ENCODE measurements at regions not wholly inside any gene's neighbourhood (a gene's known extent, or its start where the extent isn't known, plus 50 kb on each side); places are given as distances from the start of the nearest gene placed in this dataset.
"Not testable (repeated sequence)": the region's sequence is repeated elsewhere in the genome, so short reads cannot be mapped to it uniquely, and the experiment has no call there.

- DNase-seq: no peak
Measured at GRCh38 chr7:52775876-52776275, 259.6 kb upstream of the POM121L12 start.

- no peak for DNase-seq
Measured at GRCh38 chr7:52771177-52771576, 264.3 kb upstream of the POM121L12 start.

- no peak for DNase-seq
Measured at GRCh38 chr7:52764492-52765169, 270.8 kb upstream of the POM121L12 start.

- no peak for DNase-seq
Measured at GRCh38 chr7:52758356-52758755, 277.1 kb upstream of the POM121L12 start.

GRCh38 chr7:52753855-52754254, 281.6 kb upstream of the POM121L12 start:
- no peak for DNase-seq

- no peak for DNase-seq
Measured at GRCh38 chr7:52752891-52753290, 282.5 kb upstream of the POM121L12 start.

- DNase-seq: no peak
Measured at GRCh38 chr7:52749880-52750279, 285.6 kb upstream of the POM121L12 start.

GRCh38 chr7:52747817-52748216, 287.6 kb upstream of the POM121L12 start:
- DNase-seq: no peak

- DNase-seq: no peak
Measured at GRCh38 chr7:52741670-52742290, 293.7 kb upstream of the POM121L12 start.

- no peak for DNase-seq
Measured at GRCh38 chr7:52735656-52736055, 299.8 kb upstream of the POM121L12 start.

- not testable (repeated sequence) for DNase-seq
Measured at GRCh38 chr7:52728683-52729082, 306.8 kb upstream of the POM121L12 start.

GRCh38 chr7:52727632-52728031, 307.8 kb upstream of the POM121L12 start:
- DNase-seq: no peak

GRCh38 chr7:52726986-52727385, 308.4 kb upstream of the POM121L12 start:
- DNase-seq: no peak

GRCh38 chr7:52726493-52726892, 308.9 kb upstream of the POM121L12 start:
- no peak for DNase-seq

- DNase-seq: no peak
Measured at GRCh38 chr7:52723606-52724005, 311.8 kb upstream of the POM121L12 start.

- DNase-seq: no peak
Measured at GRCh38 chr7:52720856-52721255, 314.6 kb upstream of the POM121L12 start.

GRCh38 chr7:52719677-52720076, 315.8 kb upstream of the POM121L12 start:
- DNase-seq: no peak

GRCh38 chr7:52715701-52716100, 319.7 kb upstream of the POM121L12 start:
- no peak for DNase-seq

GRCh38 chr7:52712938-52713337, 322.5 kb upstream of the POM121L12 start:
- no peak for DNase-seq

- DNase-seq: no peak
Measured at GRCh38 chr7:52711951-52712350, 323.5 kb upstream of the POM121L12 start.

GRCh38 chr7:52708846-52709245, 326.6 kb upstream of the POM121L12 start:
- no peak for DNase-seq

- DNase-seq: no peak
Measured at GRCh38 chr7:52705768-52706167, 329.7 kb upstream of the POM121L12 start.

- no peak for DNase-seq
Measured at GRCh38 chr7:52700349-52700748, 335.1 kb upstream of the POM121L12 start.

GRCh38 chr7:52695973-52696595, 339.3 kb upstream of the POM121L12 start:
- no peak for DNase-seq
